Endothelial cell of umbilical vein (primary cell): ENCODE measurements at regions not wholly inside any gene's neighbourhood (a gene's known extent, or its start where the extent isn't known, plus 50 kb on each side); places are given as distances from the start of the nearest gene placed in this dataset.

ENCODE experiments used
- BruUV-seq: library from RNA; stranded (reverse); fragments of 400-500 nt; replicated peaks from 2 replicates; lab custom pipeline; 2021; lab: Mats Ljungman, UMichigan
- CTCF ChIA-PET: fragments of 300-600, 350-600 bp; sonication (Branson Sonifier 250); formaldehyde crosslinking; loops from one replicate; lab custom pipeline; 2021; ENCODE audit warnings: antibody characterized with exemption, inconsistent platforms; lab: Charles Lee
- POLR2A ChIA-PET: fragments of 300-600, 350-600 bp; sonication (Branson Sonifier 250); formaldehyde crosslinking; loops from one replicate; lab custom pipeline; 2021; ENCODE audit warnings: antibody characterized with exemption, inconsistent platforms; lab: Charles Lee
- DNase-seq: peaks from one replicate; pipeline ENCODE4 v3.0.0-alpha.2; 2011; ENCODE audit warnings: low read depth, low spot score
- FAIRE-seq: peaks from 2 replicates; lab custom pipeline; 2011; peaks lifted over from hg19 to GRCh38; lab: Jason Lieb, UNC
- H2AFZ ChIP-seq: 2 replicates; pipeline ENCODE4 v1.6.0; 2012; ENCODE audit warnings: low read depth, low read length, control low read depth, inconsistent platforms
- H3K27ac ChIP-seq: 2 replicates; pipeline ENCODE4 v1.5.1; 2011; ENCODE audit warnings: low read depth, mild to moderate bottlenecking, control low read depth, low read length, moderate library complexity; ENCODE audit not compliant: insufficient read depth
- H3K27me3 ChIP-seq, 2 experiments: 2 replicates each; pipeline versions ENCODE4 v1.6.0 to v1.6.1; 2011; ENCODE audit warnings: low read length in 2 of 2, mixed read lengths in 1 of 2; ENCODE audit not compliant: control insufficient read depth in 2 of 2, insufficient read depth in 2 of 2
- H3K36me3 ChIP-seq, 2 experiments: 2 replicates in 1 of 2; 3 replicates in 1 of 2; pipeline ENCODE4 v1.5.1; 2011; ENCODE audit warnings: low read length in 2 of 2, mild to moderate bottlenecking in 1 of 2, moderate library complexity in 1 of 2; ENCODE audit not compliant: control insufficient read depth in 2 of 2, insufficient read depth in 2 of 2; ENCODE audit errors: extremely low read depth in 1 of 2
- H3K4me1 ChIP-seq: 3 replicates; pipeline ENCODE4 v1.5.1; 2011; ENCODE audit warnings: mild to moderate bottlenecking, low read length; ENCODE audit not compliant: control insufficient read depth, insufficient read depth; ENCODE audit errors: extremely low read depth
- H3K4me2 ChIP-seq: 2 replicates; pipeline ENCODE4 v1.6.1; 2011; ENCODE audit warnings: low read length, control low read depth, mixed read lengths; ENCODE audit not compliant: insufficient read depth
- H3K4me3 ChIP-seq, 3 experiments: fragments of 200-600 bp in 1 of 3; sonication (generic), shearing (Covaris generic) in 1 of 3; replicated peaks in 1 of 3; 2 replicates each; pipeline ENCODE4 v1.5.1; 2011 to 2016; ENCODE audit warnings: control low read depth in 3 of 3, low read length in 3 of 3, mild to moderate bottlenecking in 2 of 3, inconsistent platforms in 1 of 3, low read depth in 1 of 3, moderate library complexity in 1 of 3; ENCODE audit not compliant: insufficient read depth in 1 of 3
- H3K79me2 ChIP-seq: 2 replicates; pipeline ENCODE4 v1.6.0; 2012; ENCODE audit warnings: low read length, inconsistent platforms; ENCODE audit not compliant: control insufficient read depth, insufficient read depth
- H3K9ac ChIP-seq: replicated peaks from 2 replicates; pipeline ENCODE3; 2011; ENCODE audit warnings: low read length, control low read depth; ENCODE audit not compliant: insufficient read depth; ENCODE audit errors: extremely low read depth
- H3K9me1 ChIP-seq: replicated peaks from 3 replicates; pipeline ENCODE4 v1.6.0; 2011; ENCODE audit warnings: mild to moderate bottlenecking, low read length; ENCODE audit not compliant: control insufficient read depth, insufficient read depth; ENCODE audit errors: extremely low read depth
- H3K9me3 ChIP-seq: replicated peaks from 2 replicates; pipeline ENCODE4 v1.5.1; 2012; ENCODE audit warnings: low read length, inconsistent platforms; ENCODE audit not compliant: control insufficient read depth, insufficient read depth
- H4K20me1 ChIP-seq: replicated peaks from 2 replicates; pipeline ENCODE3; 2011; ENCODE audit warnings: mild to moderate bottlenecking, low read length; ENCODE audit not compliant: control insufficient read depth, insufficient read depth; ENCODE audit errors: extremely low read depth
- EZH2 ChIP-seq: IDR thresholded peaks from 2 replicates; pipeline ENCODE4 v1.6.1; 2012; ENCODE audit warnings: borderline replicate concordance, low read depth, mild to moderate bottlenecking, moderate library complexity, low read length, inconsistent platforms; ENCODE audit not compliant: severe bottlenecking
- FOS ChIP-seq: IDR thresholded peaks from 2 replicates; pipeline ENCODE4 v1.6.1; 2011; ENCODE audit warnings: mild to moderate bottlenecking, low read length, moderate library complexity, borderline replicate concordance; ENCODE audit not compliant: insufficient read depth
- GATA2 ChIP-seq: IDR thresholded peaks from 2 replicates; pipeline ENCODE4 v1.7.0; 2011; ENCODE audit warnings: low read depth, mild to moderate bottlenecking, moderate library complexity, mixed read lengths, low read length; ENCODE audit not compliant: insufficient read length, insufficient read depth
- JUN ChIP-seq: IDR thresholded peaks from 2 replicates; pipeline ENCODE4 v1.6.1; 2011; ENCODE audit warnings: borderline replicate concordance, low read depth; ENCODE audit not compliant: insufficient read length, insufficient read depth
- MAX ChIP-seq: IDR thresholded peaks from 2 replicates; pipeline ENCODE4 v1.6.1; 2011; ENCODE audit not compliant: insufficient read depth, insufficient read length
- MYC ChIP-seq: IDR thresholded peaks from one replicate; pipeline ENCODE4 v1.6.1; 2011; ENCODE audit warnings: mild to moderate bottlenecking, low read depth, low read length
- POLR2A ChIP-seq: IDR thresholded peaks from 2 replicates; pipeline ENCODE4 v1.6.1; 2012; ENCODE audit warnings: low read depth, mild to moderate bottlenecking, control low read depth, low read length
- POLR2AphosphoS5 ChIP-seq: IDR thresholded peaks from 2 replicates; pipeline ENCODE4 v1.6.1; 2012; ENCODE audit warnings: low read depth, mild to moderate bottlenecking, control low read depth, low read length, moderate library complexity; ENCODE audit not compliant: insufficient read depth
- dilution Hi-C: fragments of 300-500 bp; cut with MboI; formaldehyde crosslinking; loops from one replicate; pipeline ENCODE4 v1.15.0; 2019; ENCODE audit warnings: low sequenced_read_pairs; ENCODE audit not compliant: extremely low pct_ligation_motif_present
- intact Hi-C: fragments of 100-400 bp; cut with micrococcal nuclease; formaldehyde crosslinking; loops from one replicate; pipeline ENCODE4 v1.10.0; 2022
- TF ChIP-seq, protein P1 (sequence below), 2 donors: IDR thresholded peaks; 1 replicate in 1 of 2; 2 replicates in 1 of 2; pipeline ENCODE4 v1.5.1; 2011; ENCODE audit warnings: low read length in 2 of 2, mild to moderate bottlenecking in 2 of 2, moderate library complexity in 2 of 2, control low read depth in 1 of 2, inconsistent platforms in 1 of 2, low read depth in 1 of 2; ENCODE audit not compliant: insufficient read depth in 1 of 2; ENCODE audit errors: extremely low read depth in 1 of 2

- Histone ChIP-seq H3K27ac (no peak overlapping the region), H3K9me1 (no peaks in the 10 kb centered on the region), H3K4me1 (no peaks in the 10 kb centered on the region), H4K20me1 (no peaks in the 10 kb centered on the region), H3K4me2 (no peak overlapping the region), H3K79me2 (no peaks in the 10 kb centered on the region), H3K9me3 (no peaks in the 10 kb centered on the region), H2AFZ (no peak overlapping the region), H3K9ac (no peak overlapping the region), H3K27me3 (no peaks in the 10 kb centered on the region), H3K4me3 (no peak overlapping the region), H3K36me3 (no peaks in the 10 kb centered on the region)
- TF ChIP-seq FOS (no peak), MAX (no peak), POLR2A (no peak), GATA2 (no peak), JUN (no peak), EZH2 (no peak), POLR2AphosphoS5 (no peak), MYC (no peak)
- TF ChIP-seq, protein P1, sequence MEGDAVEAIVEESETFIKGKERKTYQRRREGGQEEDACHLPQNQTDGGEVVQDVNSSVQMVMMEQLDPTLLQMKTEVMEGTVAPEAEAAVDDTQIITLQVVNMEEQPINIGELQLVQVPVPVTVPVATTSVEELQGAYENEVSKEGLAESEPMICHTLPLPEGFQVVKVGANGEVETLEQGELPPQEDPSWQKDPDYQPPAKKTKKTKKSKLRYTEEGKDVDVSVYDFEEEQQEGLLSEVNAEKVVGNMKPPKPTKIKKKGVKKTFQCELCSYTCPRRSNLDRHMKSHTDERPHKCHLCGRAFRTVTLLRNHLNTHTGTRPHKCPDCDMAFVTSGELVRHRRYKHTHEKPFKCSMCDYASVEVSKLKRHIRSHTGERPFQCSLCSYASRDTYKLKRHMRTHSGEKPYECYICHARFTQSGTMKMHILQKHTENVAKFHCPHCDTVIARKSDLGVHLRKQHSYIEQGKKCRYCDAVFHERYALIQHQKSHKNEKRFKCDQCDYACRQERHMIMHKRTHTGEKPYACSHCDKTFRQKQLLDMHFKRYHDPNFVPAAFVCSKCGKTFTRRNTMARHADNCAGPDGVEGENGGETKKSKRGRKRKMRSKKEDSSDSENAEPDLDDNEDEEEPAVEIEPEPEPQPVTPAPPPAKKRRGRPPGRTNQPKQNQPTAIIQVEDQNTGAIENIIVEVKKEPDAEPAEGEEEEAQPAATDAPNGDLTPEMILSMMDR (IDR thresholded peaks at IDR 0.05; ENCODE audit: extremely low read depth in 1 of 2, insufficient read depth in 1 of 2, low read depth in 1 of 2, low read length in 2 of 2), result no peak
- ChIA-PET CTCF (no interaction called here), POLR2A (no interaction called here)
- BruUV-seq, result no TSS peak
- FAIRE-seq (no peak), DNase-seq (no peak)
- dilution Hi-C loops (no loop called here), intact Hi-C loops (no loop called here)
Measured at GRCh38 chrX:25277574-25277973, 261.8 kb upstream of the ARX start.
